ENCODE measurements at regions not wholly inside any gene's neighbourhood (a gene's known extent, or its start where the extent isn't known, plus 50 kb on each side); places are given as distances from the start of the nearest gene placed in this dataset.

- TF ChIP-seq CTCF (IDR thresholded peaks at IDR 0.05) (no peak), EZH2 (IDR thresholded peaks at IDR 0.05; ENCODE audit: borderline replicate concordance, insufficient read depth, low read depth, low read length, poor library complexity, severe bottlenecking) (no peak)
Measured at GRCh38 chr13:50599927-50600326, 243.6 kb downstream of the DLEU7 start.
